ENCODE measurements at regions not wholly inside any gene's neighbourhood (a gene's known extent, or its start where the extent isn't known, plus 50 kb on each side); places are given as distances from the start of the nearest gene placed in this dataset.

- DNase-seq, result peak; percentile 5 to 22
These were observed 420.8 kb downstream of the NPHP4 start for GRCh38 chr1:5571438-5571837.

- DNase-seq, result no peak
These were observed 421.3 kb downstream of the NPHP4 start for GRCh38 chr1:5570931-5571330.

GRCh38 chr1:5568321-5568720 is 423.9 kb downstream of the NPHP4 start:
- no peak for DNase-seq

GRCh38 chr1:5567839-5568238 is 424.4 kb downstream of the NPHP4 start:
- no peak for DNase-seq

- DNase-seq, result no peak
These were observed 425.3 kb downstream of the NPHP4 start for GRCh38 chr1:5566924-5567323.

- no peak for DNase-seq
These were observed 426.7 kb downstream of the NPHP4 start for GRCh38 chr1:5565281-5566125.

GRCh38 chr1:5564578-5565257 is 427.5 kb downstream of the NPHP4 start:
- no peak for DNase-seq

GRCh38 chr1:5563861-5564577 is 428.2 kb downstream of the NPHP4 start:
- DNase-seq, result no peak

GRCh38 chr1:5562769-5563168 is 429.5 kb downstream of the NPHP4 start:
- DNase-seq, result no peak

- no peak for DNase-seq
These were observed 429.9 kb downstream of the NPHP4 start for GRCh38 chr1:5562331-5562730.

GRCh38 chr1:5559078-5559477 is 433.1 kb downstream of the NPHP4 start:
- no peak for DNase-seq

- DNase-seq, result no peak
These were observed 436.4 kb downstream of the NPHP4 start for GRCh38 chr1:5555853-5556252.

GRCh38 chr1:5554784-5555183 is 437.4 kb downstream of the NPHP4 start:
- DNase-seq, result no peak

GRCh38 chr1:5554111-5554510 is 438.1 kb downstream of the NPHP4 start:
- DNase-seq, result no peak

GRCh38 chr1:5552787-5553484 is 439.3 kb downstream of the NPHP4 start:
- DNase-seq, result no peak

- DNase-seq, result no peak
These were observed 440.8 kb downstream of the NPHP4 start for GRCh38 chr1:5551274-5551975.

GRCh38 chr1:5548266-5548665 is 444.0 kb downstream of the NPHP4 start:
- DNase-seq, result no peak

GRCh38 chr1:5543235-5543634 is 449.0 kb downstream of the NPHP4 start:
- no peak for DNase-seq

GRCh38 chr1:5532811-5533210 is 459.4 kb downstream of the NPHP4 start:
- no peak for DNase-seq

- no peak for DNase-seq
These were observed 465.2 kb downstream of the NPHP4 start for GRCh38 chr1:5526822-5527551.

GRCh38 chr1:5526385-5526750 is 465.9 kb downstream of the NPHP4 start:
- no peak for DNase-seq
